ENCODE measurements at regions not wholly inside any gene's neighbourhood (a gene's known extent, or its start where the extent isn't known, plus 50 kb on each side); places are given as distances from the start of the nearest gene placed in this dataset.

GRCh38 chr14:34030864-34031263, 80.0 kb upstream of the EGLN3 start:
- DNase-seq (ENCODE audit: extremely low read depth in 1 of 4, low spot score in 3 of 4), result no peak
- in situ Hi-C loops (cut with MboI), result no loop called here
- Histone ChIP-seq H2AFZ (ENCODE audit: low read depth, low read length) (no peak overlapping the region), H3K79me2 (ENCODE audit: control insufficient read depth, insufficient read depth, low read length) (no peaks in the 10 kb centered on the region), H3K27ac (ENCODE audit: extremely low read depth, low read depth, low read length) (no peak overlapping the region), H3K9me3 (replicated peaks; ENCODE audit: control insufficient read depth, insufficient read depth, low read depth, low read length) (no peaks in the 10 kb centered on the region), H3K9me1 (ENCODE audit: control insufficient read depth, insufficient read depth, low read length) (no peaks in the 10 kb centered on the region), H3K4me2 (ENCODE audit: insufficient read depth, low read length) (no peak overlapping the region), H3K36me3 (ENCODE audit: control insufficient read depth, insufficient read depth, low read length) (no peaks in the 10 kb centered on the region), H3K4me1 (replicated peaks in 1 of 2; ENCODE audit: control insufficient read depth in 2 of 2, insufficient read depth in 2 of 2, low read length in 2 of 2) (peaks cover 0 to 23% of the 10 kb centered on the region in 2 experiments; a peak in 3 of 5 replicates), H3K4me3 (no peak overlapping the region), H3K27me3 (ENCODE audit: control insufficient read depth in 2 of 2, insufficient read depth in 2 of 2, low read length in 2 of 2) (no peaks in the 10 kb centered on the region; a peak in 1 of 5 replicates), H3K9ac (ENCODE audit: insufficient read depth in 1 of 2, low read depth in 2 of 2, low read length in 2 of 2) (no peak overlapping the region), H4K20me1 (replicated peaks; ENCODE audit: control insufficient read depth, insufficient read depth, low read length) (no peaks in the 10 kb centered on the region)
- POLR2A ChIA-PET, result interaction anchor here (0.9 to 1.0 kb wide), 2 partner anchors 12 to 13 kb away, joined by 3 read pairs; no protein-coding TSS in a partner anchor
- 13% methylated on average over 1 of the region's 1 CpG for WGBS (ENCODE audit: insufficient coverage, low coverage, missing lambda C conversion rate)
- BruUV-seq (replicated peaks), result no TSS peak
- no peak for FAIRE-seq
- CTCF ChIA-PET (ENCODE audit: low intra/inter-chr PET ratio), result no interaction called here
- intact Hi-C loops (cut with micrococcal nuclease), result loop anchor here (5.0 kb wide), 1 partner anchor 69 kb away; no protein-coding TSS in a partner anchor
- no peak for ATAC-seq
- TF ChIP-seq RBM14 (IDR thresholded peaks at IDR 0.05; ENCODE audit: borderline replicate concordance, insufficient read depth, low read depth, low read length), result no peak
- no peak for TF ChIP-seq RERE (CRISPR knock-in tag; IDR thresholded peaks at IDR 0.05; ENCODE audit: borderline replicate concordance)
- TF ChIP-seq C11orf30 (IDR thresholded peaks at IDR 0.05; ENCODE audit: low read depth), result no peak
- TF ChIP-seq ARID1B (IDR thresholded peaks at IDR 0.05), result peak; percentile 38
- no peak for TF ChIP-seq LARP7 (IDR thresholded peaks at IDR 0.05)
- no peak for TF ChIP-seq E2F8 (IDR thresholded peaks at IDR 0.05; ENCODE audit: low read depth, partially characterized antibody)
- TF ChIP-seq TAF15 (IDR thresholded peaks at IDR 0.05; ENCODE audit: low read depth, low read length), result no peak
- peak; percentile 30 for TF ChIP-seq DACH1 (IDR thresholded peaks at IDR 0.05; ENCODE audit: partially characterized antibody)
- no peak for TF ChIP-seq SAFB2 (IDR thresholded peaks at IDR 0.05; ENCODE audit: borderline replicate concordance, low read depth, low read length, severe bottlenecking)
- no peak for TF ChIP-seq EHMT2 (IDR thresholded peaks at IDR 0.05)
- TF ChIP-seq STAG1 (CRISPR knock-in tag; IDR thresholded peaks at IDR 0.05; ENCODE audit: borderline replicate concordance), result no peak
- no peak for TF ChIP-seq ELF4 (CRISPR knock-in tag; IDR thresholded peaks at IDR 0.05)
- TF ChIP-seq RBM17 (IDR thresholded peaks at IDR 0.05; ENCODE audit: borderline replicate concordance, low read depth, low read length), result no peak

Measured in K562 (cell line).